Erythroblast (primary cell): ENCODE measurements at regions not wholly inside any gene's neighbourhood (a gene's known extent, or its start where the extent isn't known, plus 50 kb on each side); places are given as distances from the start of the nearest gene placed in this dataset.

Experiments used
- GATA1 ChIP-seq: IDR thresholded peaks from 2 replicates; pipeline ENCODE4 v1.6.1; 2011; ENCODE audit warnings: low read depth, mild to moderate bottlenecking, control low read depth, low read length, moderate library complexity
- POLR2A ChIP-seq: IDR thresholded peaks from 2 replicates; pipeline ENCODE4 v1.6.1; 2011; ENCODE audit warnings: mild to moderate bottlenecking, low read length

DNA sequence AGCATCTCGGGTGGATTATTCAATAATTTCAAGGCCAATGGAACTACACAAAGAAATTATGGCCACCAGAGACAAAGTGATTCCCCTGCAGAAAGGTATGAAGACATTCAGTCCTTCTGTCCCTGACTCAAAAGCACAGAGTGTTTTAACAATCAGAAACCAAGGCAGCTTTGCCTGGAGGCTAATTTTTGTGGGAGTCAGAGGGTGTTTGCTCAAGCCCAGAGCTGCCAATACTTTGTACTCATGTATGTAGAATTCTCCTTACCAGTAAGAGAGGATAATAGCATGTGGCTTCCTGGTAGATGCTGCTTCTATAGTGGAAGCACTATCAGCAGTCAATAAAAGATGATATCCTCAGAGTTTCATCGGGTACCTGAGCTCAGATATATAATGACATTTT is 178.4 kb downstream of the KCNE4 start:
- TF ChIP-seq POLR2A, result no peak
- TF ChIP-seq GATA1, result no peak
